GM21381 (cell line): ENCODE measurements at regions not wholly inside any gene's neighbourhood (a gene's known extent, or its start where the extent isn't known, plus 50 kb on each side); places are given as distances from the start of the nearest gene placed in this dataset.

Source experiments
- ATAC-seq: cut with Tn5 transposase; IDR thresholded peaks from one replicate; pipeline ENCODE4 v1.9.1; 2021; ENCODE audit warnings: mild to moderate bottlenecking, moderate library complexity; ENCODE audit not compliant: unreplicated experiment

DNA sequence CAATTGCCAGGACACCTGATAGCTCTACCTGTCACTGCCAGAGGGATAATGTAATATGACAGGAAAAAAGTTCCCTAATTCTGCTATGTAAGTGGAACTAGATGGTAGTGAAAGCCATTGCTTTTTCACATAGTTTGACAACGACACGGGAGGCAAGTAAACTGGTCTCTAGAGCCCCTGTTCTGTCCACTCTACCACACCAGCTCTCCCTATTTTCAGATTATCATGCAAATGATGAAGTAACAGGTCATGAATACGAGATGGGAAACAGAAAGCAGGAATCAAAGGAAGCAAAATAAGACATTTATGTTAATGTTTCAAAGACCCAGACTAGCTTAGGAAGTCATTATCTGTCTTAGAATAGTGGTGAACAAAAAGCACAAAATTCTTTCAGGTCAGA lies 56.2 kb downstream of the TAF11L14 start:
- ATAC-seq, result no peak

DNA sequence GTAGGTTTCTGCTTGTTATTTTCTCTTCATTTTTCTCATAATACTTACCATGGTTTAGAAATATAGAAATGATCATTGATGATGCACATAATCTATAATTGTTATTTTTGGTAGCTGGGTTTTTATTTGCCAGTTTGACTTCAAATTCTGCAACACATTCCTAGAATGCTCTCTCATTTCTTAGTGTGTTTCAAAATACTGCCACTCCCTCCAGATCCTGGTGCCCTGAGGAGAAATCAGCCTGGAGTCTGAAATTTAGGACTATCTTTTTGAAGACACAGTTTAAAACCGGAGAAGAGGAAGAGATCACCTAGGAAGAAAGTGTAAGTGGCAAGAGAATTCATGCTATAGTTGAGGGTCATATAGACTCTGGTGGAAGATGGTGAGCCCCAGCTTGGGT lies 57.5 kb downstream of the TAF11L14 start:
- ATAC-seq, result no peak

DNA sequence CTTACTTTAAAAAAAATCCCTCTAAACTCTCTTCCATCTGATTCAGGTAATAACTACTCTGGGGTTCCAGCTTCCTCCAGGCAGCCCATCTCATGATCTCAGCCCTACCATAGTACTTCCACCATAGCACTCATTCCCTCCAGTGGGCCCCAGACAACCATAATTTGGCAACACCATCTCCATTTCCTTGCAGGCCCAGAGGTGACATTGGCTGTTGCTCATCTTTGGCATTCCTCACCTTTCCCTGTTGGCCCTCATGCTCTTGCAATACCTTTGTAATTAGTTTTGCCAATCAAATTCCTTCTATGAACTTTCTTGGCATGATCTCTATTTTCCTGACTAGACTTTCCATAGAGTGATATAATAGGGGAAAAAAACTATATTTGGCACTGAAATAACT lies 60.1 kb downstream of the TAF11L14 start:
- no peak for ATAC-seq

- no peak for ATAC-seq
These were observed 60.7 kb downstream of the TAF11L14 start for GRCh38 chr5:17694914-17695313.

- no peak for ATAC-seq
These were observed 62.4 kb downstream of the TAF11L14 start for GRCh38 chr5:17696627-17697026.

DNA sequence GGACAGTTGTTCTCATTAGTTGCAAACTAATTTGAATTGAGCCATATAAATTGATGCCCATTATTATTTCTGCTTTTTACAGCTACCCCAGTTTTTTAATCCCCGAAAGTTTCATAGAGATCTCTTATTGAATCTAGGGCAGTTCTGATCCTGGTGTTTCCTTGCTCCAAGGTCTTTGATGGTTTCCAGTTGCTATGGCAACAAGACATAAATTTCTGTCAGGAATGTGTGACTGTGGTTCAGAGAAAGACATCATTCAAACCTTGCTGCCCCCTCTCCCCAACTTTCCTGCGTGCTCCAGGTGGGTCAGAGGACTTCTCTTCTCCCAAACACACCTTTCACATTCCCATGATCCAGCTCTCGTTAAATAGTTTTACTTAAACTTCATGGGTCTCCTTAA lies 63.4 kb downstream of the TAF11L14 start:
- no peak for ATAC-seq

DNA sequence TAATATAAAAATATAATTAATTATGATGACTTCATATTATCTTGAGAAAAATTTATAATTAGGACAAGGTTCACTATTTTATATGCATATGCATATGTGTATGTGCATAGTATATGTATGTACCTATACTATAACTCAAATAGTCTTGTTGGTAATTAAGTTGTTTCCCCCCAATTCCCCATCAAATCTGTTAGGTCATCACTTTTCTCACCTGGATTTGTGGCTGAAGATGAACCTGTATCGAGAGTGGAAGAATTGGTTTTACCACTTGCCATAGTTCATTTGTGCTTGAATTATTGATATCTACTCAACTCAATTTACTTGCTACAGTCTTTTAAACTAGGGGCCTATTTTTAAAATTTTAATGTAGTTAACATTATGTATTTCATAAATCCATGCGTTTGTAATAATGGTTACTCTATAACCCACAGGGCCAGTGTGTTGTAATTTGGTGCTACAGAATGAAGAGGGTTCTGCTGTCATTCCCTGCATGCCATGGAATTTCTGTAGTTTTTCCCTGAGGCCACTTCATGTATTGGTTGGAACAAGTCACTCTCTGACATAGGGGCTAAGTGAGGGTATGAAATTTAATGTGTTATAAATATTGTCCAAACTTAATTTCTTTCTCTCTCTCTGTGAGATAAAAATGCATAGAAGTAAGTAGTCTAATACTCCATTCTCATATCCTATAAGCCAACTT lies 74.9 kb downstream of the TAF11L14 start:
- no peak for ATAC-seq

GRCh38 chr5:17713301-17713700 lies 79.0 kb downstream of the TAF11L14 start:
- ATAC-seq, result no peak

DNA sequence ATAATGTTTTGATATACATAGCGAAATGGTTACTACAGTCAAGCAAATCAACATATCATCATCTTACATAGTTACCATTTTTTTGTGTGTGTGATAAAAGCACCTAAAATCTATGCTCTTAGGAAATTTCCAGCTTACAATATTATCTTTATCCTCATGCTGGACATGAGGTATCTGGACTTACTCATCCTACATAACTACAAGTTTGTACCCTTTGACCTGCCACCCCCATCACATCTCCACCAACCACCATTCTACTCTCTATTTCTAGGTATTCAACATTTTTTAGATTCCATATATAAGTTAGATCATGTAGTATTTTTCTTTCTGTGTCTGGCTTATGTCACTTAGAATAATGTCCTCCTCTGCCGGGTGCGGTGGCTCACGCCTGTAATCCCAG lies 79.9 kb downstream of the TAF11L14 start:
- no peak for ATAC-seq

- no peak for ATAC-seq
These were observed 85.3 kb downstream of the TAF11L14 start for GRCh38 chr5:17719592-17719991.

DNA sequence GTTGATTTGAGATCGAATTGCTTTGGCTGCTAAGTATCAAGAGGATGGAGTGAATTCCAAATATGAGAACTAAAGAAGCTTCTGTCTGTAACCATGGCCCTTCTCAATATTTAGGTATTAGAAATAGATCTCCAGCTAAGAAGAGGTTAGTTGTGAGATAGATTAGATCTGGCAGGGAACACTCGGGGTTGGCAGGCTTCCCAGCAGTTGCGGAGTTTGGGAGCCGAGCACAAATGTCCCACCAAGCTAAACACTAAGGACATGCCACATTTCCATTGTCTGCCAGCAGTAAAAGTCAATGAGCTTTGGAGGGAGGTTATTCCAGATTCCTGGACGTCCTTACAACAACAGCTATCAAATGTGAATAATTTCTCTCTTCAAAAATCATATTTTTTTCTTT lies 85.8 kb downstream of the TAF11L14 start:
- ATAC-seq, result no peak

DNA sequence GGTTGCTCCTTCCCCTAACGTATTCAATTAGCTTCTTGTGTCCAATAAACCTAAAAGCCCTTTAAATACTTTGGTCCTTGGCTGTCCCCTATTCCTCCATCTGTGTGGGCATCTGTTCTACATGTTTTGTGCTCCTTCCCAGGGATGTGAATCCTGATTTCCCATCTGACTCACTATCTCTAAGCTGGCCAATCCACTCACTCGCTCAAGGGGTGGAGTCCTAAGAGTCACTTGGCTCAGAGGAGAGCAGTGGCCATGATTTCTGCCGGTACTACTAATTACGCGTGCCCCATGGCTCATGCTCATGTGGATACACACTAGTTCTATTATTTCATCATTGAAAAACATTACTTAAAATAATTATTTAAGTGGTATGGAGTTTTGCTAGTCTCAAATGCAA lies 89.6 kb downstream of the TAF11L14 start:
- ATAC-seq, result no peak

GRCh38 chr5:17727098-17727497 lies 92.8 kb downstream of the TAF11L14 start:
- no peak for ATAC-seq

- no peak for ATAC-seq
These were observed 96.2 kb downstream of the TAF11L14 start for GRCh38 chr5:17730421-17730820.

GRCh38 chr5:17732351-17732923 lies 98.2 kb downstream of the TAF11L14 start:
- no peak for ATAC-seq

GRCh38 chr5:17734011-17734410 lies 99.8 kb downstream of the TAF11L14 start:
- ATAC-seq, result no peak

DNA sequence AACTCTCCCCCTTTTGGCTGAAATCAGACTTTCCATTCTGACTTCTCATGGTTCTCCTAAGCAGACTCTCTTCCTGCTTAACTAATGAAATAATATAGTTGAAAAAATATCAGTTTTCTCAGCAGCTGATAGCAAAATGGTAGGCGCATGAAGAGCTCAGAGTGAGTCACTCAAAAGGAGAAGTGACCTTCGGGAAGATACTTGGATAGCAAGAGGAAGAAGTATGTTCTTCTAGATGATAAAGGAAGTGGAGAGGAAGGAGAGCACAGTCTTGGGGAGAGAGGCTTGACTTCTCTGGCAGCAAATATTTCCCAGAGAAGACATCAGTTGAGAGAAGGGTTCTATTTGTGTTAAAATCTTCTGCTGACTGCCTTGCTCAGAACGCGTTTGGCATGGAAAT lies 101.5 kb downstream of the TAF11L14 start:
- ATAC-seq, result no peak

GRCh38 chr5:17737092-17737491 lies 102.8 kb downstream of the TAF11L14 start:
- no peak for ATAC-seq

- no peak for ATAC-seq
These were observed 104.2 kb downstream of the TAF11L14 start for GRCh38 chr5:17738446-17738845.

DNA sequence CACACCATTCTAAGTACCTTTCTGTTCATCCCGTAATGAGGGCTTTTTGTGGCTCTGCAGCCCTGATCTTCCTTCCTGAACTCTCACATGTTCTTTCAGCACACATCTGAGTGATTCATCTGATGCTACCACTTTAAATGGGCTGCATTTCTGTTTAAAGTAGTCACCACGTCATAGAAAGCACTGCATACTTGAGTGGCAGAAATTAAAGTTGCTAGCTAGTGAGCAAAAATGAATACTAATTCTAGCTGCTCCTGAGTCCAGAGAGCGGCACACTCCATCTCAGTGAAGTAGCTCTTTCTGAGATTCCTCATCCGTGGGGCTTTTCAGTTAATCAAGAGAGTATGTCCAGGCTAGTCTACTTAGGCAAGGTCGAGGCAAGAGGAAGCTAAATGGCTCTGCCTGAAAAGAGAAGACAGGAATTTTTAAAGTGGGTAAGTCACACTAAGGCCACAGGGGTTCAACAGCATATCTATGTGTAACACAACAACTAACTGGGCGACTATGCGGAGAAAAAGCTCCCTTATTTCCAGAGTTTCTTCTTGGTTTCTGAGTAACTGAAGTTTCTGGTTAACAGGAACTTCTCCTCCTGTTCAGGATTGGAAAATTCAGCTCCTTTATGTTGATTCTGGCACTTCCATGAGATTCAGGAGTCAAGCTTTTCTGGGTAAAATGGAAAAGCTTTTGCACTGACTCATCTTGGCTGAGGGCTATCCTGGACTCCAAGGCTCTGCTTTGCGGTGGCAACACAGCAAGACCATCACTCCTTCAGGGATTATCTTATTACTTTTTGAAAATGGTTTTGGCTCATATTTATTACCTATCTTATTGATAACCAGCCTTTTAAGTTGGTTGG lies 109.5 kb downstream of the TAF11L14 start:
- ATAC-seq, result no peak

- ATAC-seq, result no peak
These were observed 113.9 kb downstream of the TAF11L14 start for GRCh38 chr5:17748201-17748600.

DNA sequence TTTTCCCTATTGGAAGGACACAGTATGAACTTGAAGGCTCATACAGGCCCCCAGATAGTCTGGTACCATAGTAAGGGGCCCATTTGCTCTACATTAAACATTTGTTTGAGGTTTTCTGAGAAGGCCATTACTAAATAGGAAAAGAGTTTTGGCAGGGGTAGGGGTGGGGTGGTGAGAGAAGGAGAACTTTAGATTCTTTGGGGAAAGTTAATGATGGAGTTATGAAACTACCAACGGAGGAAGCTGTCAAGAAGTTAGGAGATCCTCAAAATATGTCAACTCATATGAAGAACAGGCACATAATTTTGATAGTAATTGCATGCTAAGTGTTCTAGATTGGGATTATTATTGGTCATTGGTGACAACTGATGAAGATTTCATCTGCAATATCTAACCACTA lies 114.7 kb downstream of the TAF11L14 start:
- ATAC-seq, result no peak
